ENCODE measurements at regions not wholly inside any gene's neighbourhood (a gene's known extent, or its start where the extent isn't known, plus 50 kb on each side); places are given as distances from the start of the nearest gene placed in this dataset.

GRCh38 chr3:7793786-7794185 lies 707.8 kb upstream of the LMCD1 start:
- no peak for TF ChIP-seq CTCF (IDR thresholded peaks at IDR 0.05; ENCODE audit: insufficient read depth, low read length, poor library complexity, severe bottlenecking)
- Histone ChIP-seq H3K36me3 (ENCODE audit: control insufficient read depth, insufficient read depth, low read length) (no peaks in the 10 kb centered on the region), H3K27me3 (ENCODE audit: control insufficient read depth, insufficient read depth, low read length) (no peaks in the 10 kb centered on the region), H3K4me3 (ENCODE audit: low read depth, low read length) (no peak overlapping the region)
- peak; percentile 29 for DNase-seq (ENCODE audit: low read depth)

GRCh38 chr3:7798276-7798675 lies 703.3 kb upstream of the LMCD1 start:
- Histone ChIP-seq H3K36me3 (ENCODE audit: control insufficient read depth, insufficient read depth, low read length) (no peaks in the 10 kb centered on the region), H3K4me3 (ENCODE audit: low read depth, low read length) (no peak overlapping the region), H3K27me3 (ENCODE audit: control insufficient read depth, insufficient read depth, low read length) (no peaks in the 10 kb centered on the region)
- DNase-seq (ENCODE audit: low read depth): no peak
- TF ChIP-seq CTCF (IDR thresholded peaks at IDR 0.05; ENCODE audit: insufficient read depth, low read length, poor library complexity, severe bottlenecking): no peak

GRCh38 chr3:7800006-7800780 lies 701.4 kb upstream of the LMCD1 start:
- no peaks in the 10 kb centered on the region for H3K36me3 ChIP-seq (ENCODE audit: control insufficient read depth, insufficient read depth, low read length)
- peak; percentile 4 for TF ChIP-seq CTCF (IDR thresholded peaks at IDR 0.05; ENCODE audit: insufficient read depth, low read length, poor library complexity, severe bottlenecking)
- no peak overlapping the region for H3K4me3 ChIP-seq (ENCODE audit: low read depth, low read length)
- H3K27me3 ChIP-seq (ENCODE audit: control insufficient read depth, insufficient read depth, low read length): no peaks in the 10 kb centered on the region
- DNase-seq (ENCODE audit: low read depth): no peak

GRCh38 chr3:7812490-7812889 lies 689.1 kb upstream of the LMCD1 start:
- H3K36me3 ChIP-seq (ENCODE audit: control insufficient read depth, insufficient read depth, low read length): no peaks in the 10 kb centered on the region
- no peak overlapping the region for H3K4me3 ChIP-seq (ENCODE audit: low read depth, low read length)
- no peak for TF ChIP-seq CTCF (IDR thresholded peaks at IDR 0.05; ENCODE audit: insufficient read depth, low read length, poor library complexity, severe bottlenecking)
- no peaks in the 10 kb centered on the region for H3K27me3 ChIP-seq (ENCODE audit: control insufficient read depth, insufficient read depth, low read length)
- DNase-seq (ENCODE audit: low read depth): no peak

- H3K4me3 ChIP-seq (ENCODE audit: low read depth, low read length): no peak overlapping the region
- TF ChIP-seq CTCF (IDR thresholded peaks at IDR 0.05; ENCODE audit: insufficient read depth, low read length, poor library complexity, severe bottlenecking): no peak
- no peaks in the 10 kb centered on the region for H3K36me3 ChIP-seq (ENCODE audit: control insufficient read depth, insufficient read depth, low read length)
- no peak for DNase-seq (ENCODE audit: low read depth)
- H3K27me3 ChIP-seq (ENCODE audit: control insufficient read depth, insufficient read depth, low read length): no peaks in the 10 kb centered on the region
These were observed 688.3 kb upstream of the LMCD1 start for GRCh38 chr3:7813365-7813764.

GRCh38 chr3:7817239-7817638 lies 684.4 kb upstream of the LMCD1 start:
- Histone ChIP-seq H3K36me3 (ENCODE audit: control insufficient read depth, insufficient read depth, low read length) (no peaks in the 10 kb centered on the region), H3K4me3 (ENCODE audit: low read depth, low read length) (no peak overlapping the region), H3K27me3 (ENCODE audit: control insufficient read depth, insufficient read depth, low read length) (no peaks in the 10 kb centered on the region)
- no peak for DNase-seq (ENCODE audit: low read depth)
- no peak for TF ChIP-seq CTCF (IDR thresholded peaks at IDR 0.05; ENCODE audit: insufficient read depth, low read length, poor library complexity, severe bottlenecking)
